CD4-positive, alpha-beta memory T cell (primary cell): ENCODE measurements at regions not wholly inside any gene's neighbourhood (a gene's known extent, or its start where the extent isn't known, plus 50 kb on each side); places are given as distances from the start of the nearest gene placed in this dataset.

Experiments
- CTCF ChIA-PET: fragments of 350-600 bp; sonication (Branson Sonifier 250); formaldehyde crosslinking; loops from one replicate; lab custom pipeline; 2021; ENCODE audit warnings: inconsistent platforms; ENCODE audit not compliant: partially characterized antibody; lab: Charles Lee
- POLR2A ChIA-PET: fragments of 350-600 bp; sonication (Branson Sonifier 250); formaldehyde crosslinking; loops from one replicate; lab custom pipeline; 2021; ENCODE audit not compliant: partially characterized antibody; lab: Charles Lee
- DNase-seq, 5 donors: peaks; one replicate each; pipeline versions ENCODE4 v3.0.0 to v3.0.0-alpha.2; 2020 to 2022; ENCODE audit warnings: mixed read lengths in 1 of 5
- H3K27ac ChIP-seq: one replicate; pipeline ENCODE4 v1.7.0; 2013; ENCODE audit warnings: low read depth, low read length
- H3K27me3 ChIP-seq: 2 replicates; pipeline ENCODE4 v1.7.0; 2013; ENCODE audit warnings: mild to moderate bottlenecking, low read length, moderate library complexity; ENCODE audit not compliant: insufficient read depth
- H3K36me3 ChIP-seq: 2 replicates; pipeline ENCODE4 v1.7.0; 2013; ENCODE audit warnings: mild to moderate bottlenecking, low read length, moderate library complexity; ENCODE audit not compliant: insufficient read depth
- H3K4me1 ChIP-seq: 2 replicates; pipeline ENCODE4 v1.7.0; 2013; ENCODE audit warnings: mild to moderate bottlenecking, low read length, moderate library complexity; ENCODE audit not compliant: insufficient read depth
- H3K4me3 ChIP-seq, 2 donors: one replicate each; pipeline ENCODE4 v1.7.0; 2013; ENCODE audit warnings: low read length in 2 of 2, mild to moderate bottlenecking in 1 of 2
- H3K9me3 ChIP-seq, 2 donors: one replicate each; pipeline ENCODE4 v1.7.0; 2013; ENCODE audit warnings: low read length in 2 of 2, control low read depth in 1 of 2; ENCODE audit not compliant: control insufficient read depth in 1 of 2
- H3K27ac Mint-ChIP-seq, 7 donors: one replicate each; pipeline ENCODE4 v1.8.0; 2020 to 2021; ENCODE audit warnings: mixed read lengths in 7 of 7, mild to moderate bottlenecking in 6 of 7, inconsistent platforms in 3 of 7, moderate library complexity in 3 of 7
- H3K27me3 Mint-ChIP-seq, 2 donors: one replicate each; pipeline ENCODE4 v1.8.0; 2020 to 2021; ENCODE audit warnings: mixed read lengths in 2 of 2
- H3K36me3 Mint-ChIP-seq, 2 donors: one replicate each; pipeline ENCODE4 v1.8.0; 2020 to 2021; ENCODE audit warnings: mixed read lengths in 2 of 2, inconsistent platforms in 1 of 2, mild to moderate bottlenecking in 1 of 2
- H3K4me1 Mint-ChIP-seq, 4 donors: one replicate each; pipeline ENCODE4 v1.8.0; 2020 to 2021; ENCODE audit warnings: mixed read lengths in 4 of 4, mild to moderate bottlenecking in 1 of 4
- H3K4me3 Mint-ChIP-seq, 8 donors: one replicate each; pipeline ENCODE4 v1.8.0; 2020 to 2021; ENCODE audit warnings: mixed read lengths in 8 of 8, mild to moderate bottlenecking in 7 of 8, moderate library complexity in 6 of 8, inconsistent platforms in 3 of 8
- H3K9me3 Mint-ChIP-seq, 8 donors: one replicate each; pipeline ENCODE4 v1.8.0; 2020 to 2021; ENCODE audit warnings: mixed read lengths in 8 of 8, mild to moderate bottlenecking in 5 of 8, inconsistent platforms in 3 of 8, moderate library complexity in 1 of 8
- intact Hi-C: fragments of 100-400 bp; cut with micrococcal nuclease; formaldehyde crosslinking; loops from one replicate; pipeline ENCODE4 v1.15.1; 2023

GRCh38 chr6:3643921-3644738 lies 107.4 kb downstream of the PXDC1 start:
- Histone ChIP-seq H3K9me3 (no peaks in the 10 kb centered on the region), H3K4me1 (no peaks in the 10 kb centered on the region), H3K27ac (no peak overlapping the region), H3K36me3 (no peaks in the 10 kb centered on the region), H3K27me3 (no peaks in the 10 kb centered on the region), H3K4me3 (no peak overlapping the region)
- intact Hi-C loops: no loop called here
- H3K36me3 Mint-ChIP-seq: no peaks in the 10 kb centered on the region
- peaks cover 0 to 1% (median 0%) of the 10 kb centered on the region in 8 donors for H3K9me3 Mint-ChIP-seq
- H3K27ac Mint-ChIP-seq: no peak overlapping the region
- ChIA-PET CTCF (no interaction called here), POLR2A (no interaction called here)
- H3K4me1 Mint-ChIP-seq: no peaks in the 10 kb centered on the region
- peaks cover 5 to 9% of the 10 kb centered on the region in 2 donors for H3K27me3 Mint-ChIP-seq
- DNase-seq: no peak
- H3K4me3 Mint-ChIP-seq: no peak overlapping the region

- H3K27me3 Mint-ChIP-seq: peaks cover 7 to 11% of the 10 kb centered on the region in 2 donors
- no peak overlapping the region for H3K4me3 Mint-ChIP-seq
- no peak overlapping the region for H3K4me3 ChIP-seq
- H3K4me1 Mint-ChIP-seq: no peaks in the 10 kb centered on the region
- no peak overlapping the region for H3K27ac Mint-ChIP-seq
- H3K9me3 Mint-ChIP-seq: peaks cover 0 to 1% (median 0%) of the 10 kb centered on the region in 8 donors
- H3K4me1 ChIP-seq: no peaks in the 10 kb centered on the region
- no peaks in the 10 kb centered on the region for H3K9me3 ChIP-seq
- intact Hi-C loops: no loop called here
- no peak for DNase-seq
- ChIA-PET POLR2A (no interaction called here), CTCF (no interaction called here)
- H3K27ac ChIP-seq: no peak overlapping the region
- no peaks in the 10 kb centered on the region for H3K36me3 ChIP-seq
- H3K27me3 ChIP-seq: no peaks in the 10 kb centered on the region
- no peaks in the 10 kb centered on the region for H3K36me3 Mint-ChIP-seq
Measured at GRCh38 chr6:3640868-3641267, 110.6 kb downstream of the PXDC1 start.

GRCh38 chr6:3638662-3639061 lies 112.9 kb downstream of the PXDC1 start:
- Mint-ChIP-seq H3K36me3 (no peaks in the 10 kb centered on the region), H3K27me3 (peaks cover 7 to 13% of the 10 kb centered on the region in 2 donors), H3K27ac (no peak overlapping the region), H3K4me3 (no peak overlapping the region), H3K4me1 (no peaks in the 10 kb centered on the region), H3K9me3 (no peaks in the 10 kb centered on the region)
- ChIA-PET POLR2A (no interaction called here), CTCF (interaction anchor here (0.6 to 0.9 kb wide), 2 partner anchors 10 to 358 kb away, joined by 3 to 4 read pairs; no protein-coding TSS in a partner anchor)
- H3K4me3 ChIP-seq: no peak overlapping the region
- no peaks in the 10 kb centered on the region for H3K27me3 ChIP-seq
- no peak for DNase-seq
- no peak overlapping the region for H3K27ac ChIP-seq
- intact Hi-C loops: no loop called here
- no peaks in the 10 kb centered on the region for H3K4me1 ChIP-seq
- H3K9me3 ChIP-seq: no peaks in the 10 kb centered on the region
- no peaks in the 10 kb centered on the region for H3K36me3 ChIP-seq

GRCh38 chr6:3636060-3636459 lies 115.5 kb downstream of the PXDC1 start:
- Mint-ChIP-seq H3K36me3 (no peaks in the 10 kb centered on the region), H3K27ac (no peak overlapping the region), H3K4me3 (no peak overlapping the region), H3K27me3 (peaks cover 7 to 9% of the 10 kb centered on the region in 2 donors), H3K9me3 (no peaks in the 10 kb centered on the region), H3K4me1 (no peaks in the 10 kb centered on the region)
- Histone ChIP-seq H3K4me1 (no peaks in the 10 kb centered on the region), H3K27ac (no peak overlapping the region), H3K36me3 (no peaks in the 10 kb centered on the region), H3K4me3 (no peak overlapping the region), H3K27me3 (no peaks in the 10 kb centered on the region), H3K9me3 (no peaks in the 10 kb centered on the region)
- ChIA-PET POLR2A (no interaction called here), CTCF (no interaction called here)
- no peak for DNase-seq
- intact Hi-C loops: no loop called here

GRCh38 chr6:3635482-3635881 lies 116.0 kb downstream of the PXDC1 start:
- Histone ChIP-seq H3K9me3 (no peaks in the 10 kb centered on the region), H3K4me1 (no peaks in the 10 kb centered on the region), H3K27ac (no peak overlapping the region), H3K27me3 (no peaks in the 10 kb centered on the region), H3K36me3 (no peaks in the 10 kb centered on the region), H3K4me3 (no peak overlapping the region)
- H3K9me3 Mint-ChIP-seq: no peaks in the 10 kb centered on the region
- ChIA-PET CTCF (no interaction called here), POLR2A (no interaction called here)
- no peak for DNase-seq
- H3K4me1 Mint-ChIP-seq: no peaks in the 10 kb centered on the region
- H3K4me3 Mint-ChIP-seq: no peak overlapping the region
- intact Hi-C loops: no loop called here
- peaks cover 7 to 11% of the 10 kb centered on the region in 2 donors for H3K27me3 Mint-ChIP-seq
- no peaks in the 10 kb centered on the region for H3K36me3 Mint-ChIP-seq
- H3K27ac Mint-ChIP-seq: no peak overlapping the region

- H3K36me3 Mint-ChIP-seq: no peaks in the 10 kb centered on the region
- Histone ChIP-seq H3K4me1 (no peaks in the 10 kb centered on the region), H3K36me3 (no peaks in the 10 kb centered on the region), H3K27ac (no peak overlapping the region), H3K9me3 (no peaks in the 10 kb centered on the region), H3K4me3 (no peak overlapping the region), H3K27me3 (no peaks in the 10 kb centered on the region)
- POLR2A ChIA-PET: no interaction called here
- H3K27me3 Mint-ChIP-seq: peaks cover 7 to 9% of the 10 kb centered on the region in 2 donors
- H3K4me3 Mint-ChIP-seq: no peak overlapping the region
- no peaks in the 10 kb centered on the region for H3K4me1 Mint-ChIP-seq
- intact Hi-C loops: no loop called here
- no peak for DNase-seq
- CTCF ChIA-PET: interaction anchor here (1.3 kb wide), 1 partner anchor 12 kb away, joined by 3 read pairs; no protein-coding TSS in a partner anchor
- no peak overlapping the region for H3K27ac Mint-ChIP-seq
- H3K9me3 Mint-ChIP-seq: no peaks in the 10 kb centered on the region
Measured at GRCh38 chr6:3634280-3634816, 117.2 kb downstream of the PXDC1 start.

- no peaks in the 10 kb centered on the region for H3K4me1 ChIP-seq
- H3K4me3 ChIP-seq: no peak overlapping the region
- ChIA-PET CTCF (interaction anchor here (1.3 kb wide), 1 partner anchor 11 kb away, joined by 3 read pairs; no protein-coding TSS in a partner anchor), POLR2A (no interaction called here)
- no peaks in the 10 kb centered on the region for H3K9me3 ChIP-seq
- intact Hi-C loops: no loop called here
- H3K4me3 Mint-ChIP-seq: no peak overlapping the region
- no peaks in the 10 kb centered on the region for H3K9me3 Mint-ChIP-seq
- H3K27ac ChIP-seq: no peak overlapping the region
- peaks cover 7 to 9% of the 10 kb centered on the region in 2 donors for H3K27me3 Mint-ChIP-seq
- no peaks in the 10 kb centered on the region for H3K36me3 Mint-ChIP-seq
- H3K4me1 Mint-ChIP-seq: no peaks in the 10 kb centered on the region
- H3K36me3 ChIP-seq: no peaks in the 10 kb centered on the region
- H3K27me3 ChIP-seq: no peaks in the 10 kb centered on the region
- no peak overlapping the region for H3K27ac Mint-ChIP-seq
- DNase-seq: no peak
Measured at GRCh38 chr6:3633711-3634110, 117.8 kb downstream of the PXDC1 start.
